Right lobe of liver (tissue), 4 donors: ENCODE measurements at regions not wholly inside any gene's neighbourhood (a gene's known extent, or its start where the extent isn't known, plus 50 kb on each side); places are given as distances from the start of the nearest gene placed in this dataset.

Source experiments
- POLR2A ChIP-seq: fragments of 450-650 bp; IDR thresholded peaks from one replicate; pipeline ENCODE4 v1.6.1; 2017; ENCODE audit warnings: antibody characterized with exemption, mild to moderate bottlenecking
- TF ChIP-seq, protein P1 (sequence below), 4 donors: fragments of 200-600 bp in 3 of 4; fragments of 450-650 bp in 1 of 4; IDR thresholded peaks; one replicate each; pipeline versions ENCODE4 v1.5.1 to v1.8.0; 2016 to 2022; ENCODE audit warnings: antibody characterized with exemption in 4 of 4, mild to moderate bottlenecking in 2 of 4
- donor health status: DM: no; HTN: no; CAD: no.
- donor health status: DM: no; HTN: no; CAD: no.
- donor health status: DM: no; HTN: yes; CAD: no.

DNA sequence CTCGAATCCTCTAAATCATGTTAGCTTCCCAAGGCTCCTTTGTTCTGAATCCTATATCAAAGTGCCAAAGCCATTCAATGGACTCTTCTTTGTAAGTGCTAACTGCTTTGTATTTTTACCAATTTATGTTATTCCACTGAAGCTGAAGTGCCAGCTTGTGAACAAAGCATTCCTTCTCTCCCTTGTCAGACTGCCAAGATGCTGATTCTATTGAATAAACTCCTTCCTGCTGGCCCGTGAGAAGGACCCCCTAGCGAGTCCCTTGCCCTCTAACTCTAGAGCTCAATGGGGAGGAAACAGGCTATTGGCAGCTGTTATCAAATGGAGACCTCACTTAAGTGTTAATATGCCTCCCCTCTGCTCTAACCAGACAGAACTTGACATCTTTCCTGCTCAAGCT is 1097.9 kb upstream of the CNTNAP5 start:
- TF ChIP-seq, protein P1, sequence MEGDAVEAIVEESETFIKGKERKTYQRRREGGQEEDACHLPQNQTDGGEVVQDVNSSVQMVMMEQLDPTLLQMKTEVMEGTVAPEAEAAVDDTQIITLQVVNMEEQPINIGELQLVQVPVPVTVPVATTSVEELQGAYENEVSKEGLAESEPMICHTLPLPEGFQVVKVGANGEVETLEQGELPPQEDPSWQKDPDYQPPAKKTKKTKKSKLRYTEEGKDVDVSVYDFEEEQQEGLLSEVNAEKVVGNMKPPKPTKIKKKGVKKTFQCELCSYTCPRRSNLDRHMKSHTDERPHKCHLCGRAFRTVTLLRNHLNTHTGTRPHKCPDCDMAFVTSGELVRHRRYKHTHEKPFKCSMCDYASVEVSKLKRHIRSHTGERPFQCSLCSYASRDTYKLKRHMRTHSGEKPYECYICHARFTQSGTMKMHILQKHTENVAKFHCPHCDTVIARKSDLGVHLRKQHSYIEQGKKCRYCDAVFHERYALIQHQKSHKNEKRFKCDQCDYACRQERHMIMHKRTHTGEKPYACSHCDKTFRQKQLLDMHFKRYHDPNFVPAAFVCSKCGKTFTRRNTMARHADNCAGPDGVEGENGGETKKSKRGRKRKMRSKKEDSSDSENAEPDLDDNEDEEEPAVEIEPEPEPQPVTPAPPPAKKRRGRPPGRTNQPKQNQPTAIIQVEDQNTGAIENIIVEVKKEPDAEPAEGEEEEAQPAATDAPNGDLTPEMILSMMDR (IDR thresholded peaks at IDR 0.05), result no peak
- TF ChIP-seq POLR2A, result no peak
